Gastrocnemius medialis (tissue), 4 donors: ENCODE measurements at regions not wholly inside any gene's neighbourhood (a gene's known extent, or its start where the extent isn't known, plus 50 kb on each side); places are given as distances from the start of the nearest gene placed in this dataset.
A peak's percentile ranks its signal among the peaks of the same experiment; 100 is the strongest.
"Not testable (repeated sequence)": the region's sequence is repeated elsewhere in the genome, so short reads cannot be mapped to it uniquely, and the experiment has no call there.

ENCODE experiments used
- ATAC-seq, 2 donors: fragments of 150-250 bp; one replicate each; pipeline ENCODE4 v1.9.1; 2016
- DNase-seq, 2 donors: peaks; one replicate each; pipeline ENCODE4 v3.0.0-alpha.2; 2019
- H3K27ac ChIP-seq, 4 donors: fragments of 200-600 bp; sonication (generic); 1 replicate in 1 of 4; 2 replicates in 3 of 4; pipeline ENCODE4 v1.5.1; 2016 to 2018; ENCODE audit warnings: mild to moderate bottlenecking in 2 of 4, moderate library complexity in 1 of 4
- H3K27me3 ChIP-seq, 3 donors: fragments of 200-600 bp; sonication (generic) in 2 of 3; 1 replicate in 1 of 3; 2 replicates in 2 of 3; pipeline versions ENCODE4 v1.5.1 to v1.6.0; 2016 to 2019; ENCODE audit warnings: mild to moderate bottlenecking in 1 of 3, moderate library complexity in 1 of 3
- H3K36me3 ChIP-seq, 2 donors: fragments of 200-600 bp; sonication (generic) in 1 of 2; one replicate each; pipeline ENCODE4 v1.5.1; 2017 to 2018
- H3K4me1 ChIP-seq, 2 donors: fragments of 200-600 bp; sonication (generic) in 1 of 2; one replicate each; pipeline ENCODE4 v1.5.1; 2016 to 2017; ENCODE audit warnings: mild to moderate bottlenecking in 2 of 2
- H3K4me3 ChIP-seq, 4 donors: fragments of 200-600 bp; sonication (generic) in 3 of 4; 1 replicate in 1 of 4; 2 replicates in 3 of 4; pipeline ENCODE4 v1.5.1; 2016 to 2019; ENCODE audit warnings: mild to moderate bottlenecking in 2 of 4
- H3K9me3 ChIP-seq, 3 donors: fragments of 200-600 bp; sonication (generic) in 2 of 3; 1 replicate in 1 of 3; 2 replicates in 2 of 3; pipeline ENCODE4 v1.5.1; 2016 to 2019
- CTCF ChIP-seq, 5 experiments: fragments of 450-650 bp in 3 of 5; fragments of 200-600 bp in 2 of 5; sonication (generic) in 2 of 5; IDR thresholded peaks in 4 of 5; conservative IDR thresholded peaks in 1 of 5; 1 replicate in 4 of 5; 2 replicates in 1 of 5; pipeline ENCODE4 v1.5.1; 2016 to 2019; ENCODE audit warnings: antibody characterized with exemption in 5 of 5, mild to moderate bottlenecking in 3 of 5, moderate library complexity in 3 of 5
- POLR2A ChIP-seq, 2 donors: fragments of 450-650 bp; IDR thresholded peaks; one replicate each; pipeline ENCODE4 v1.6.1; 2017; ENCODE audit warnings: antibody characterized with exemption in 2 of 2, mild to moderate bottlenecking in 2 of 2, moderate library complexity in 2 of 2
- in situ Hi-C, 4 donors: fragments of 200-750 bp; cut with MboI; loops; one replicate each; pipeline versions ENCODE4 v1.15.0 to v1.8.0; 2017; ENCODE audit warnings: low sequenced_read_pairs in 4 of 4
- intact Hi-C: fragments of 100-400 bp; cut with DNase I; formaldehyde crosslinking; loops from one replicate; pipeline ENCODE4 v1.15.1; 2023; ENCODE audit warnings: low total_unique reads

GRCh38 chr3:189419038-189419437 lies 212.2 kb upstream of the TP63 start:
- H3K36me3 ChIP-seq: no peaks in the 10 kb centered on the region
- in situ Hi-C loops: no loop called here
- ATAC-seq: peak; percentile 98
- peak in 1 of 2 donors; percentile 13 for DNase-seq
- no peak for TF ChIP-seq CTCF (IDR thresholded peaks at IDR 0.05 in 4 of 5, conservative IDR thresholded peaks at IDR 0.05 in 1 of 5)
- peak in 1 of 2 donors; percentile 8 for TF ChIP-seq POLR2A (IDR thresholded peaks at IDR 0.05)
- peak overlapping the region in 1 of 4 donors; percentile 12 for H3K4me3 ChIP-seq
- no peaks in the 10 kb centered on the region for H3K27me3 ChIP-seq
- H3K4me1 ChIP-seq: peaks cover 19 to 24% of the 10 kb centered on the region in 2 donors
- peak overlapping the region; percentile 54 to 91 (median 61) for H3K27ac ChIP-seq
- intact Hi-C loops: no loop called here
- H3K9me3 ChIP-seq: no peaks in the 10 kb centered on the region

DNA sequence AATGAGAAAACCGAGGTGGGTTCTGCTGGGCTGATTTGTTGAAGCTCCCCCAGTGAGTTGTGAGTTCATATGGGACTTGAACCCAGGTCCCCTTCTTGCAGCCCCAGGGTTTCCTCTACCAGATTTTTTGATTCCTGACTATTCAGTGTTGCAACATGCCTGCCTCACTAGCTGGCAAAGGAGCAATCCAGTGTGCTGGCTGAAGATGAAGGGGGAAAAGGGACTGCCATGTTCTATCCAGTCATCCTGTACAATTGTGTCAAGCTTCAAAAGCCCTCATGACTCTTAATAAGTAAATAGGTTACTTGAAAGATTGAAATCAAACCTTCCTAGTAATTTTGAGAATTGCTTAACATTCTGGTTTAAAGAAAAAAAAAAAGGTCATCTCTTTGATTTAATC lies 211.5 kb upstream of the TP63 start:
- ATAC-seq (peak; percentile 81 to 88), DNase-seq (peak; percentile 23 to 28)
- TF ChIP-seq POLR2A (IDR thresholded peaks at IDR 0.05) (no peak), CTCF (IDR thresholded peaks at IDR 0.05 in 4 of 5, conservative IDR thresholded peaks at IDR 0.05 in 1 of 5) (no peak)
- in situ Hi-C loops (no loop called here), intact Hi-C loops (no loop called here)
- H3K4me1 ChIP-seq: peaks cover 19 to 24% of the 10 kb centered on the region in 2 donors
- H3K9me3 ChIP-seq: no peaks in the 10 kb centered on the region
- H3K36me3 ChIP-seq: no peaks in the 10 kb centered on the region
- peak overlapping the region in 2 of 4 donors; percentile 62 to 91 for H3K27ac ChIP-seq
- no peaks in the 10 kb centered on the region for H3K27me3 ChIP-seq
- no peak overlapping the region for H3K4me3 ChIP-seq

- H3K27ac ChIP-seq: no peak overlapping the region
- intact Hi-C loops: no loop called here
- TF ChIP-seq POLR2A (IDR thresholded peaks at IDR 0.05): no peak
Observed at GRCh38 chr3:189424922-189425321, 206.3 kb upstream of the TP63 start.

DNA sequence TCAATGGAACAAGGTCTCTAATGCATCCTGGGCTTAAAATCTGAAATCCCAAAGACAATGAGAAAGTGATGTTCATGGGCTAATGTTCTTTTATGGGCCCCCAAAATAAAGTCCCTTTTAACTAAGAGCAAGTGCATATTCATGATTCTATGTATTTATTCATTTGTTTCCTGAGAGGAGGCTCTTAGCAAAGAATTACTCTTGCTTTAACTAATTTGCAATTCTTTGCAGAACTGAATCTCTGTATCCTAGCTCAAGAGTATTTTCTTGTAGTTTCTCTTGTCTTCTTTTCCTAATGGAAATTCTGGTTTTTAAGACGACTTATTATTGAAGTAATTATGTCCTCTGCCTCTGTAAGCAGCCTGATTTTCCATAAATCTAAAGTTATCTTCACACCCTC lies 202.2 kb upstream of the TP63 start:
- intact Hi-C loops: no loop called here
- no peaks in the 10 kb centered on the region for H3K9me3 ChIP-seq

More at GRCh38 chr3:189424922-189425321, 206.3 kb upstream of the TP63 start:
- Histone ChIP-seq H3K4me1 (peaks cover 6 to 7% of the 10 kb centered on the region in 2 donors), H3K36me3 (no peaks in the 10 kb centered on the region), H3K27me3 (no peaks in the 10 kb centered on the region), H3K4me3 (no peak overlapping the region), H3K9me3 (no peaks in the 10 kb centered on the region)
- ATAC-seq: no peak
- no peak for DNase-seq
- in situ Hi-C loops: no loop called here

DNA sequence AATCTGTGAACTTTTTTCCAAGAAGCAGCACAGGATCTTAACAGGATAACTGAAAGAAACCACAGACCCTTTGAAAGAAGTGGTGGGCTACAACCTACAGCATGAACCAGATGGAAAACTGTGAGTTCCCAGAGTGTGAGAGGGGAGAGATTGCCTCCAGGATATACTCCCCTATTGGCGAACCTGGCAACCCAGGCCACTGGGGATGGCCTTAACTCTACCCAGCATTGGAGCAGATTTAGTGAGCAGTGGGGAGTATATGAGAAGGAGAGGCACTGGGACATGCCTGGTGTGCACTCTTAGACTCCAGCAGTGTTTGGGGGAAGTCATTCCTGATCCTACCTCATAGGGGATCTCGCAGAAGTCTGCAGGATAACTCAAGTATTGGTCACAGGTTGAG lies 201.0 kb upstream of the TP63 start:
- Histone ChIP-seq H3K36me3 (no peaks in the 10 kb centered on the region), H3K4me1 (no peaks in the 10 kb centered on the region), H3K27me3 (no peaks in the 10 kb centered on the region), H3K9me3 (no peaks in the 10 kb centered on the region), H3K4me3 (no peak overlapping the region), H3K27ac (no peak overlapping the region)
- no peak for TF ChIP-seq CTCF (IDR thresholded peaks at IDR 0.05 in 4 of 5, conservative IDR thresholded peaks at IDR 0.05 in 1 of 5)
- TF ChIP-seq POLR2A (IDR thresholded peaks at IDR 0.05): no peak
- DNase-seq: no peak
- ATAC-seq: no peak
- intact Hi-C loops (no loop called here), in situ Hi-C loops (no loop called here)

More for the DNA sequence above, 202.2 kb upstream of the TP63 start:
- Histone ChIP-seq H3K36me3 (no peaks in the 10 kb centered on the region), H3K4me1 (no peaks in the 10 kb centered on the region), H3K27ac (no peak overlapping the region), H3K4me3 (no peak overlapping the region), H3K27me3 (no peaks in the 10 kb centered on the region)
- TF ChIP-seq POLR2A (IDR thresholded peaks at IDR 0.05) (no peak), CTCF (IDR thresholded peaks at IDR 0.05 in 4 of 5, conservative IDR thresholded peaks at IDR 0.05 in 1 of 5) (no peak)
- DNase-seq (no peak), ATAC-seq (no peak)
- in situ Hi-C loops: no loop called here

- H3K9me3 ChIP-seq, H3K27ac ChIP-seq, DNase-seq, in situ Hi-C loops, ATAC-seq, H3K36me3 ChIP-seq, H3K4me3 ChIP-seq, H3K4me1 ChIP-seq, intact Hi-C loops, H3K27me3 ChIP-seq: not testable (repeated sequence)
Observed at GRCh38 chr3:189442257-189442656, 188.9 kb upstream of the TP63 start.
